IPS-NIHi7 (cell line): ENCODE measurements at regions not wholly inside any gene's neighbourhood (a gene's known extent, or its start where the extent isn't known, plus 50 kb on each side); places are given as distances from the start of the nearest gene placed in this dataset.
"Not testable (repeated sequence)": the region's sequence is repeated elsewhere in the genome, so short reads cannot be mapped to it uniquely, and the experiment has no call there.

ENCODE experiments used
- DNase-seq: peaks from one replicate; pipeline ENCODE4 v3.0.0; 2012; ENCODE audit warnings: mixed read lengths; ENCODE audit errors: extremely low spot score

- DNase-seq, result no peak
These were observed 586.5 kb downstream of the EPM2A start for GRCh38 chr6:145148776-145149175.

- no peak for DNase-seq
These were observed 583.7 kb downstream of the EPM2A start for GRCh38 chr6:145151624-145152023.

- no peak for DNase-seq
These were observed 581.8 kb downstream of the EPM2A start for GRCh38 chr6:145153495-145153894.

GRCh38 chr6:145155411-145155810 is 579.9 kb downstream of the EPM2A start:
- DNase-seq, result no peak

- DNase-seq, result no peak
These were observed 579.2 kb downstream of the EPM2A start for GRCh38 chr6:145155873-145156782.

GRCh38 chr6:145158636-145159035 is 576.7 kb downstream of the EPM2A start:
- not testable (repeated sequence) for DNase-seq

GRCh38 chr6:145159921-145160320 is 575.4 kb downstream of the EPM2A start:
- no peak for DNase-seq

- DNase-seq, result no peak
These were observed 573.8 kb downstream of the EPM2A start for GRCh38 chr6:145161501-145161900.

- no peak for DNase-seq
These were observed 565.5 kb downstream of the EPM2A start for GRCh38 chr6:145169726-145170224.

GRCh38 chr6:145175470-145175869 is 559.9 kb downstream of the EPM2A start:
- DNase-seq, result no peak

- no peak for DNase-seq
These were observed 556.9 kb downstream of the EPM2A start for GRCh38 chr6:145178391-145178790.

- DNase-seq, result peak; percentile 17
These were observed 547.7 kb downstream of the EPM2A start for GRCh38 chr6:145187491-145188206.

- no peak for DNase-seq
These were observed 545.5 kb downstream of the EPM2A start for GRCh38 chr6:145189836-145190235.

- no peak for DNase-seq
These were observed 540.9 kb downstream of the EPM2A start for GRCh38 chr6:145194389-145194788.

GRCh38 chr6:145199961-145200360 is 535.4 kb downstream of the EPM2A start:
- no peak for DNase-seq

GRCh38 chr6:145204301-145204700 is 531.0 kb downstream of the EPM2A start:
- no peak for DNase-seq

GRCh38 chr6:145206247-145206907 is 528.9 kb downstream of the EPM2A start:
- no peak for DNase-seq

GRCh38 chr6:145208474-145208873 is 526.8 kb downstream of the EPM2A start:
- DNase-seq, result no peak

GRCh38 chr6:145209272-145209671 is 526.0 kb downstream of the EPM2A start:
- no peak for DNase-seq

GRCh38 chr6:145212813-145213212 is 522.5 kb downstream of the EPM2A start:
- no peak for DNase-seq

- no peak for DNase-seq
These were observed 521.7 kb downstream of the EPM2A start for GRCh38 chr6:145213614-145214013.

- no peak for DNase-seq
These were observed 520.8 kb downstream of the EPM2A start for GRCh38 chr6:145214570-145214969.
